Activated B cell treated with CpG ODN at 0.5 μM for 24 hours (primary cell): ENCODE measurements at regions not wholly inside any gene's neighbourhood (a gene's known extent, or its start where the extent isn't known, plus 50 kb on each side); places are given as distances from the start of the nearest gene placed in this dataset.

Source experiments
- ATAC-seq: fragments of 200-7000 bp; cut with Tn5 transposase; one replicate; pipeline ENCODE4 v1.10.0; 2021; ENCODE audit warnings: low read depth, mild to moderate bottlenecking, moderate library complexity
- CTCF ChIA-PET: fragments of 350-600 bp; sonication (Branson Sonifier 250); formaldehyde crosslinking; loops from one replicate; lab custom pipeline; 2021; ENCODE audit warnings: antibody characterized with exemption; lab: Charles Lee
- POLR2A ChIA-PET: fragments of 350-600 bp; sonication (Branson Sonifier 250); formaldehyde crosslinking; loops from one replicate; lab custom pipeline; 2021; ENCODE audit warnings: antibody characterized with exemption; lab: Charles Lee
- DNase-seq: peaks from one replicate; pipeline ENCODE4 v3.0.0; 2022
- H3K27ac Mint-ChIP-seq: one replicate; pipeline ENCODE4 v1.8.0; 2020; ENCODE audit warnings: mixed read lengths
- H3K27me3 Mint-ChIP-seq: one replicate; pipeline ENCODE4 v1.8.0; 2021; ENCODE audit warnings: mixed read lengths
- H3K36me3 Mint-ChIP-seq: one replicate; pipeline ENCODE4 v1.8.0; 2021; ENCODE audit warnings: low read depth, mixed read lengths
- H3K4me1 Mint-ChIP-seq: one replicate; pipeline ENCODE4 v1.8.0; 2021; ENCODE audit warnings: mixed read lengths
- H3K4me3 Mint-ChIP-seq: one replicate; pipeline ENCODE4 v1.8.0; 2020; ENCODE audit warnings: mild to moderate bottlenecking, mixed read lengths
- H3K9me3 Mint-ChIP-seq: one replicate; pipeline ENCODE4 v1.8.0; 2020; ENCODE audit warnings: mixed read lengths
- CTCF ChIP-seq: fragments of 200-600 bp; IDR thresholded peaks from one replicate; pipeline ENCODE4 v1.8.0; 2022; ENCODE audit warnings: antibody characterized with exemption, mild to moderate bottlenecking
- intact Hi-C: fragments of 100-400 bp; cut with micrococcal nuclease; formaldehyde crosslinking; loops from one replicate; pipeline ENCODE4 v1.15.1; 2024

- no peak for ATAC-seq
- H3K36me3 Mint-ChIP-seq = peaks cover 7% of the 10 kb centered on the region
- no peak overlapping the region for H3K4me3 Mint-ChIP-seq
Measured at GRCh38 chr14:100393362-100393761, 70.2 kb downstream of the SLC25A47 start.

GRCh38 chr14:100393906-100394732 lies 71.0 kb downstream of the SLC25A47 start:
- intact Hi-C loops = no loop called here
- peaks cover 7% of the 10 kb centered on the region for H3K36me3 Mint-ChIP-seq
- no peaks in the 10 kb centered on the region for H3K4me1 Mint-ChIP-seq
- ChIA-PET POLR2A (no interaction called here), CTCF (no interaction called here)
- H3K4me3 Mint-ChIP-seq = no peak overlapping the region
- TF ChIP-seq CTCF = no peak
- H3K27ac Mint-ChIP-seq = no peak overlapping the region
- no peaks in the 10 kb centered on the region for H3K9me3 Mint-ChIP-seq
- no peak for ATAC-seq
- no peaks in the 10 kb centered on the region for H3K27me3 Mint-ChIP-seq
- no peak for DNase-seq

More at GRCh38 chr14:100393362-100393761, 70.2 kb downstream of the SLC25A47 start:
- Mint-ChIP-seq H3K9me3 (no peaks in the 10 kb centered on the region), H3K27ac (no peak overlapping the region), H3K4me1 (no peaks in the 10 kb centered on the region), H3K27me3 (no peaks in the 10 kb centered on the region)
- POLR2A ChIA-PET = no interaction called here
- no peak for TF ChIP-seq CTCF
- CTCF ChIA-PET = no interaction called here
- DNase-seq = no peak
- intact Hi-C loops = no loop called here

- ChIA-PET POLR2A (no interaction called here), CTCF (interaction anchor here (1.4 kb wide), 1 partner anchor 9 kb away, joined by 3 read pairs; no protein-coding TSS in a partner anchor)
- no peak for DNase-seq
- H3K27ac Mint-ChIP-seq = no peak overlapping the region
- intact Hi-C loops = no loop called here
- TF ChIP-seq CTCF = no peak
- no peaks in the 10 kb centered on the region for H3K9me3 Mint-ChIP-seq
- H3K4me3 Mint-ChIP-seq = no peak overlapping the region
- no peaks in the 10 kb centered on the region for H3K4me1 Mint-ChIP-seq
- ATAC-seq = no peak
- no peaks in the 10 kb centered on the region for H3K36me3 Mint-ChIP-seq
- no peaks in the 10 kb centered on the region for H3K27me3 Mint-ChIP-seq
Measured at GRCh38 chr14:100394886-100395672, 71.9 kb downstream of the SLC25A47 start.

- Mint-ChIP-seq H3K36me3 (no peaks in the 10 kb centered on the region), H3K9me3 (no peaks in the 10 kb centered on the region), H3K27ac (no peak overlapping the region), H3K4me1 (no peaks in the 10 kb centered on the region), H3K27me3 (no peaks in the 10 kb centered on the region), H3K4me3 (no peak overlapping the region)
- DNase-seq (no peak), ATAC-seq (no peak)
- no peak for TF ChIP-seq CTCF
- ChIA-PET CTCF (interaction anchor here (1.4 kb wide), 1 partner anchor 10 kb away, joined by 3 read pairs; no protein-coding TSS in a partner anchor), POLR2A (no interaction called here)
- intact Hi-C loops = no loop called here
Measured at GRCh38 chr14:100396266-100396795, 73.2 kb downstream of the SLC25A47 start.

- Mint-ChIP-seq H3K27me3 (no peaks in the 10 kb centered on the region), H3K27ac (no peak overlapping the region), H3K36me3 (no peaks in the 10 kb centered on the region), H3K9me3 (no peaks in the 10 kb centered on the region), H3K4me3 (no peak overlapping the region), H3K4me1 (no peaks in the 10 kb centered on the region)
- ATAC-seq (no peak), DNase-seq (no peak)
- POLR2A ChIA-PET = no interaction called here
- intact Hi-C loops = no loop called here
- CTCF ChIA-PET = no interaction called here
- no peak for TF ChIP-seq CTCF
Measured at GRCh38 chr14:100397005-100397404, 73.9 kb downstream of the SLC25A47 start.
